ENCODE measurements at regions not wholly inside any gene's neighbourhood (a gene's known extent, or its start where the extent isn't known, plus 50 kb on each side); places are given as distances from the start of the nearest gene placed in this dataset.

- TF ChIP-seq, protein P1, sequence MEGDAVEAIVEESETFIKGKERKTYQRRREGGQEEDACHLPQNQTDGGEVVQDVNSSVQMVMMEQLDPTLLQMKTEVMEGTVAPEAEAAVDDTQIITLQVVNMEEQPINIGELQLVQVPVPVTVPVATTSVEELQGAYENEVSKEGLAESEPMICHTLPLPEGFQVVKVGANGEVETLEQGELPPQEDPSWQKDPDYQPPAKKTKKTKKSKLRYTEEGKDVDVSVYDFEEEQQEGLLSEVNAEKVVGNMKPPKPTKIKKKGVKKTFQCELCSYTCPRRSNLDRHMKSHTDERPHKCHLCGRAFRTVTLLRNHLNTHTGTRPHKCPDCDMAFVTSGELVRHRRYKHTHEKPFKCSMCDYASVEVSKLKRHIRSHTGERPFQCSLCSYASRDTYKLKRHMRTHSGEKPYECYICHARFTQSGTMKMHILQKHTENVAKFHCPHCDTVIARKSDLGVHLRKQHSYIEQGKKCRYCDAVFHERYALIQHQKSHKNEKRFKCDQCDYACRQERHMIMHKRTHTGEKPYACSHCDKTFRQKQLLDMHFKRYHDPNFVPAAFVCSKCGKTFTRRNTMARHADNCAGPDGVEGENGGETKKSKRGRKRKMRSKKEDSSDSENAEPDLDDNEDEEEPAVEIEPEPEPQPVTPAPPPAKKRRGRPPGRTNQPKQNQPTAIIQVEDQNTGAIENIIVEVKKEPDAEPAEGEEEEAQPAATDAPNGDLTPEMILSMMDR (IDR thresholded peaks at IDR 0.05 in 2 of 3, conservative IDR thresholded peaks at IDR 0.05 in 1 of 3; ENCODE audit: insufficient read depth in 2 of 3, low read depth in 1 of 3, low read length in 3 of 3), result no peak
- TF ChIP-seq ZNF561 (CRISPR knock-in tag; conservative IDR thresholded peaks at IDR 0.05) (no peak), SREBF2 (CRISPR knock-in tag; IDR thresholded peaks at IDR 0.05) (no peak), GATA2 (CRISPR knock-in tag; IDR thresholded peaks at IDR 0.05) (no peak), SIRT6 (IDR thresholded peaks at IDR 0.05; ENCODE audit: low read depth, low read length) (no peak), SMC3 (conservative IDR thresholded peaks at IDR 0.05; ENCODE audit: insufficient read depth, low read depth, low read length) (no peak), PCBP2 (IDR thresholded peaks at IDR 0.05; ENCODE audit: low read depth, low read length, poor library complexity, severe bottlenecking) (no peak), CBX1 (IDR thresholded peaks at IDR 0.05; ENCODE audit: low read depth) (no peak), KDM5B (IDR thresholded peaks at IDR 0.05; ENCODE audit: insufficient replicate concordance, low read depth, low read length) (no peak)
- TF ChIP-seq, protein P2, sequence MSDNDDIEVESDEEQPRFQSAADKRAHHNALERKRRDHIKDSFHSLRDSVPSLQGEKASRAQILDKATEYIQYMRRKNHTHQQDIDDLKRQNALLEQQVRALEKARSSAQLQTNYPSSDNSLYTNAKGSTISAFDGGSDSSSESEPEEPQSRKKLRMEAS (CRISPR knock-in tag; IDR thresholded peaks at IDR 0.05), result no peak
Measured at GRCh38 chr5:83817591-83817990, 96.9 kb upstream of the HAPLN1 start.
